ENCODE measurements at regions not wholly inside any gene's neighbourhood (a gene's known extent, or its start where the extent isn't known, plus 50 kb on each side); places are given as distances from the start of the nearest gene placed in this dataset.

- DNase-seq (ENCODE audit: low spot score): no peak
Observed at GRCh38 chr10:36688717-36689116, 436.7 kb upstream of the ANKRD30A start.

GRCh38 chr10:36683421-36683820 is 442.0 kb upstream of the ANKRD30A start:
- no peak for DNase-seq (ENCODE audit: low spot score)

DNA sequence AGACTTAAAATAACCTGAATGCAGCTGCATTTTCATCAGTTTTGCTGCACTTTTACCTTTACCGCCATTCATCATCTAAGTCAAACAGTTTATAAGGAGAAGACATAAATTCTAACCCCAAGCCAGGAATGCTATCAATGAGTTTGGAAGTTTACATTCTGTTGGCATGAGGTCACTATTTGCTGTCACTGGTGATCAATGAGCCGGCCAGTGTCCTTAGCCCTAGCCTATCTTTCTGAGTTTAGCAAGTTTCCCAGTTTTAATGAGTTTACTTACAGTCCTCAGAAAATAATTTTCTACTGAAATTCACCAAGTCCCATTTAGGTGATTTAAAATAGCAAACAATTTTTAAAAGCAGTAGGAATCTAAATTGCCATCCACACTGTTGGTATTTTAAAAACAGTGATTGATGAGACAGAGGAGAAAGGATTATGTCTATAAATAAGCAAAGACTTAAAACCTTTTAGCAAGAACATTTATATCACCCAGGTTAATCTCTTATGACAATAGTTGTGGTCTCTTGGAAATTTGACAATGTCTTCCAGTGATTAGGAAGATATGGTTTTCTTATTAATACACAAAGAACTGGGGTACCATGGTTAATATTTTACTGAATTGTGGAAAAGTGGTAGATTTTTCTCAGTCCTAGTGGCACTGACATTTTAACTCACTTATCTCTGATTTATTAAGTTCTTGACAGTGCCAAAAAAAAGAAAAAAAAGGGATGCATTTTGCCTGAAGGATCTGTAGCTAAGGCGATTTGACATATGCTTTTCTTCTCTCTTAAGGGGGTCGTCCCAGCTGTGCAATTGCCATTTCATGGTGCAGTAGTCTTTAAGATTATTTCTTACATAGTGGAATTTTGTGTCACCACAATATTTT is 443.4 kb upstream of the ANKRD30A start:
- DNase-seq (ENCODE audit: low spot score): no peak

DNA sequence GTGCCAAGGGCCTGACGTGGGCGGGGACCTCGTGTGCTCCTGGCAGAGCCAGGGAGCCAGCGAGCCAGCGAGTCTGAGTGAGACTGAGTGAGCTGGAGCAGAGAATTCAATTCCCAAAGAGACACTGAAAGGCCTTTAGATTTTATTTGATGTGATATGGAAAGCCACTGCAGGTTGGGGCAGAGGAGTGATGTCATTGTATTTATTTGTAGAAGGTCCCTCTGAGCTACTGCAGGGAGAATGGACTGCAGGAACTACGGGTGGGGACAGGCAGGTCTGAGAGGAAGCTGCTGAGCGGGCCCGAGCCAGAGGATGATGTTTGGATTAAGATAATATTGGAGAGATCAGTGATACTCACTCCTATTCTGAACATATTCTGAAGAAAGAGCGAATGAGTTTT is 445.8 kb upstream of the ANKRD30A start:
- DNase-seq (ENCODE audit: low spot score): no peak

- no peak for DNase-seq (ENCODE audit: low spot score)
Observed at GRCh38 chr10:36677431-36677768, 448.0 kb upstream of the ANKRD30A start.

- no peak for DNase-seq (ENCODE audit: low spot score)
Observed at GRCh38 chr10:36676756-36677430, 448.5 kb upstream of the ANKRD30A start.

DNA sequence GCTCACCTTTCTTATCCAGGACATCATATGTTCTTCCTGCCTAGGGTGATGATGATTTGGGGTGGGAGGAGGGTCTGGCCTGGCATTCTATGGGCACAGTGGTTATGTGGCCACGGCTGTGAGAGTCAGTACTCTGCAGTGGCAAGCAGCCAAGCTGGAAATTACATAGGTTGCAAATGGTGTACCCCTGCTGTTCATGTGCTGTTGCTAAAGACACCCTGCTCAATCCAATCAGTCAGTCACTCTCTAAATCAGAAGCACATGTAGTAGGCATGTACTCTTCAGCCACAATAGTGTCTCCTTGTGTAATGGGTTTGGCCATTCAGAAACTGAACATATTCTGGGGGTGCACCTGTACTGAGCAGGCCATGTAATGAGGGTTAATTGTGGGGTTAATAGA is 449.1 kb upstream of the ANKRD30A start:
- no peak for DNase-seq (ENCODE audit: low spot score)

DNA sequence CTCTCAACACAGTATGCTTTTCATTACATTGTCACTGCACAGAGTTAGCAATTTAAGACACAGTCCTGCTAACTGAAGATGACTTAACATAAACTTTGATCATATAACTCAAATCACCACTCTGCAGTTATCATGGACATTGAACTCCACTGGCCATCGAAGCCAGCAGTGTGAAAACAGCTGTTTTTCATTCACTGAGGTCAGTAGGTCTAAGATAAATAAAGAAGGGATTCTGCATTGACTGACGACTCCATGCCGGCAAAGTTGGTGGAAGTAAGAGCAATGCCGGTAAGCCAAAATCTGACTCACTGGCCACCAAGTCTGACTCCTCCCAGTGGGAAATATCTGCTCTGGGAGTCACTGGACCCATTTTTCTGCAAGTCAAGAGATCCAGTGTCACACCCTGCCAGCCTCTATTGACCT is 449.9 kb upstream of the ANKRD30A start:
- no peak for DNase-seq (ENCODE audit: low spot score)

GRCh38 chr10:36671607-36672006 is 453.8 kb upstream of the ANKRD30A start:
- no peak for DNase-seq (ENCODE audit: low spot score)

DNA sequence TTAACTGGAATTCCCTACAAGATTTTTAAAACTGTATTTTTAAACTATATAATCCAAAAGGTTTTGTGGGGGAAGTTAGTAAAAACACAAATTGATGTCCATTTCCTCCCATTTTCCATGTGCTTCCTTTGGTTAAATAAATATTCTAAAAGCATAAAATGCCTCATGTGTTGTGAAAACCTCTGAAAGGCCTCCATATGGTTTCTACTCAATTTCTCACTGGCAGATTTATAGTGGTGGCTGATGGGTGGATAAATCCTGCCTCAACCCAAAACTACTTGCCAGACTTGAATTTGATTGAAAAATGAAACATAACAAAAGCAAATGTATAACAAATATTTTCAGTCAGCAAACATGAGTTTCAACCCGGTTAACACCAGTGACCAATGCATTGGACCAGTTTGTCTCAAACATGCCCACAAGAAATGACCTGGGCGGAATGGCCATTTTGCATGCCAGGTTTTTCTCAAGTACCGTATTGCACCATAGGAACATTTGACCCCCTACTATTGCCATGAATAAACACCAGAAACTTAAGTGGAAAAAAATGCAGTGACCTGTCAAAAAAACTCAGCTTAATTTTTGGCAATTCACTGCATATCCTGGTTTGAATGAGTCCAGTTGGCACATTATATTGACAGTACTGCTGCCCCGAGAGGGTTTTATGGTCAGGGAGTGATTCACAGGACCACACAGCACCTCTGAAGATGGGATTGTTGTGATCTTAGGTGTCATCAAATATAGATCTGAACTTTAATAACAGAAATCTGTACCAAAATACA is 454.6 kb upstream of the ANKRD30A start:
- DNase-seq (ENCODE audit: low spot score): no peak

DNA sequence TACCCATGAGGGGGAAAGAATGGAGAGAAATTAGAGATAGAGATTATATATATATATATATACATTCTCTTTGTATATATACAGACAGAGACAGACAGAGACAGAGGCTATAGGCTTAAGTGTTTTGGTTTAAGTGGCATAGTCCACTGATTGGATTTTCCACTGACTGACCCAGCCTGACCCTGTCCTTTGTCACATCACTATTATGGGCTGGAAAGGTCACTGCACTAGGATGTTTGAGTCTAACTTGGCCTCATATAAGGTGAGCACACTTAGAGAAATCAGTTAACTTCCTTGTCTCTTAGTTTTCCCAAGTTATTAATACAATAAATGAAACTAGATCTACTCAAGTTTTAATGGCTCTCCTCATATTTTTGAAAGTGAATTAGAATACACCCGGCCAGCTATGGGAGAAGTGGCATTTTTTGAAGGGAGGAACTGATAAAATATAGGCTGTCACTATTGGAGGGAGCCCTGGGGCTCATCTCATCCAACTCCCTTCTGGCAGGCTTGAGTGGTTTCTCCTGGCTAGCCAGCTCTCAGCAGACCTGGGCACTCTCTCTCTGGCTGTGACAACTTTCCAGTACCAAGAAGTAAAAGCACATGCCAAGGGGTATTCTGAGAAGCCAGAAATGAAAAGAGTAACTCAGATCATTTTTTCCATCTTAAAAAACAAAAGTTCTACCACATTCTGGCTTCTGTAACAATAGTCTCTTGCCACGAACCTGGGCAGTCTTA is 455.6 kb upstream of the ANKRD30A start:
- DNase-seq (ENCODE audit: low spot score): no peak

DNA sequence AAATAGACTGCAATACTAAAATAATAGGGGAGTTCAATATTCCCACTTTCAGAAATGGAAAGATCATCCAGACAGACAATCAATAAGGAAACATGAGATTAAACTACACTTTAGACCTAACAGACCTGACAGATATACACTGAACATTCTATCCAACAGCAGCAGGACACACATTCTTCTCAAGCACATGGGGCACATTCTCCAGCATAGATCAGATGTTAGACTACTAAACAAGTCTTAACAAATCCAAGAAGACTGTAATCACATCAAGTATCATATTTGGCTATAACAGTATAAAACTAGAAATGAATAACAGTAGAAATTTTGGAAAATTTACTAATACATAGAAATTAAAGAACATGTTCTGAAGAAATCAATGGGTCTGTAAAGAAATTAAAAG is 458.9 kb upstream of the ANKRD30A start:
- no peak for DNase-seq (ENCODE audit: low spot score)

GRCh38 chr10:36662571-36662970 is 462.8 kb upstream of the ANKRD30A start:
- DNase-seq (ENCODE audit: low spot score): no peak

GRCh38 chr10:36650274-36650673 is 475.1 kb upstream of the ANKRD30A start:
- no peak for DNase-seq (ENCODE audit: low spot score)

- DNase-seq (ENCODE audit: low spot score): no peak
Observed at GRCh38 chr10:36647540-36647939, 477.9 kb upstream of the ANKRD30A start.

DNA sequence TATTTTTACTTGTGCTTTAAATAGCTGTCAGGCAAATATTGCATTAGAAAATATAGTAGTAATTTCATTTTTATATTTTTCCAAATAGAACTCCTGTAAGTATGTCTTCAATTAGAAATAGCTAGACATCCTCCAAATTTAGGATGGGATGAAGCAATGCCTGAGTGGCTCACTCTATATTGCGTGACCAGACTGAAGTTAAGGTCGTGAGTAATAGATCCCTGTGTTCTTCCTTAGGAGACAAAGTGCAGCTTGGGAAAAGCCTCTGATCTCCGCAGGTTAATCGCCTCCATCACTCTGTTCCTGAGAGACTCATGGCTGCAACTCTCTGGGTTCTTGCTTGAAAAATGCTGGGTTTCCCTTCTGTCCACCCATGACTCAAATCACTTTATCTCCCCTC is 484.8 kb upstream of the ANKRD30A start:
- no peak for DNase-seq (ENCODE audit: low spot score)

DNA sequence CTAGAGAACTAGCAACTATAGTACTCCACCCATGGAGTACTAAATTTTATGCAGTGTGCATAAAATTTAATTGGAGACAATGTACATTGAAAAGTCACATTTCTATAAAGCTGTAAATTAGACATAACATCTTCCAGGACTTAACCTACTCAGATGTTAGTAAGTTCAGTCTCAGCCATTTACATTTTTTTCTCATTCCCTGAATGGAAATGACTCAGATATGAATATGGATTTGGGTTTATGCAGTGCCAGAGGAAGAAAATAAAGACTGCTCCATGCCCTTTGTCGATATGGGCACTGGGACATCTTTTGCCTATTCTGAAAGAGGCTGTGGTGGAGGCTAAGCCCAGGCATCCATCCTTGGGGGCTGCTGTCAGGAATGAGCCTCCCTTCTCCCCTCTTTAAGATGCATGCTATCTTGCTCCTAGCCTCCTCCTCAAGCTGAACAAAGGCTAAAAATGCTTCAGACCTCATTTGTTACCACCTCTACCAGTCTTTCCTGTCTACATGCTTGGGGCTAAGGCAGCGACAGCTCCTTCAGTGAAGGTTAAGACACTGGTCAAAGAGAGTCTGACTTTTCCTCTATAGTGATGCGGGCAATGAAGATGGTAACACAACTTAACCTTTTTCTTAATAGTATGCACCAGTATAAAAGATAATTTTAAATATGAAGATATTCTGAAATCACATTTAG is 486.8 kb upstream of the ANKRD30A start:
- DNase-seq (ENCODE audit: low spot score): no peak

DNA sequence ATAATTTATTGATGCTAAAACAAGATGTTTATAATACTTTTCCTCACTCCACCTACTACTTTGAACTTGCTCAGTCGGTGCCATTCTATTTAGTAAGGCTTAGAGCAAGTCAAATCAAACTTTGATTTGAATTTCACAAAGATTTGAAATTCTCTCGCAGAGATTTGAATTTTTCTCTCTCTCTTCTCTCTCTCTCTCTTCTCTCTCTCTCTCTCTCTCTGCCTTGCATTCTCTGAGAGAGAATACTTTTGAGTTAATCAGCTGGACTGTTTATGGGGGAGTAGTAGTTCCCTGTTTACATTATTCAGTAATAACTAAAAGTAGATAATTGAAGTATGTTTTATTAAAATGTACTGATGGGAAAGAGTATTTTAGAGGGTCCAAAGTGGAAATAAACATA is 488.5 kb upstream of the ANKRD30A start:
- no peak for DNase-seq (ENCODE audit: low spot score)

GRCh38 chr10:36636285-36636839 is 489.0 kb upstream of the ANKRD30A start:
- no peak for DNase-seq (ENCODE audit: low spot score)

DNA sequence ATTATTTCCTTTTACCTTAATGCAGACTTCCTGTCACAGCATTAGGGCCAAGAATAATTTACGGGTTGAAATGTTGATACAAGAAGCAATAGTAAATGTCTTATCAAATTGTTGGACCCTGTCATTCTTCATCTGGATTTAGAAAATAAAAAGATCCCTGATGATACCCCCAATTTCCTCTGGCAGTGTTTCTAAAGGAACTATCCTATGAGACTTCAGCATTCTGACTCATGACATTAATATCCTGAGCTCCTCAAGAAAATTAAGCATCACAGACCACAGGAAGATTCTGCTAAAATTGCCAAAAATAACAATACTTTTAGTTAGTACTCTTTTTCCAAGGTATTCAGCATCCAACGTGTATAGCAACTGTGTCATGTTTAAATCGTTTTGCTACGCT is 490.5 kb upstream of the ANKRD30A start:
- DNase-seq (ENCODE audit: low spot score): no peak

DNA sequence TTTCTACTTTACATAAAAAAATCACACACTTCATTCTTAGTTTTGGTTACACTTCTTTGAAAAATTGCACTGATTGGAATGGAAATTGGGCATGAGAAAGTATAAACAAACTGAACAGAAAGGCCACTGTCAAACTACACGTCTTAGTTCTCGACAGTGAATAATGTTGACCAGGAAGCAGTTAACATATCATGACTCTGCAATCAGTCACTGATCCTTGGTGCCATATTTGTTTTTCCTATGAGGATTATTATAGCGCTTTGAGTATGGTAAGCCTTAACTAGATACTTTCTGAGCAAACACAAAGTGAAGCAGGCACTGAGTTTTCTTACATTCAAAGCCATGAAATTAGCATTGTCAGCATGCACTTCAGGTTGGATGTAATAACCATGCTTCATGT is 495.1 kb upstream of the ANKRD30A start:
- no peak for DNase-seq (ENCODE audit: low spot score)

Measured in cerebellar cortex (tissue), 1 donor.